GM12878 (cell line): ENCODE measurements at regions not wholly inside any gene's neighbourhood (a gene's known extent, or its start where the extent isn't known, plus 50 kb on each side); places are given as distances from the start of the nearest gene placed in this dataset.

Experiments
- CUX1 ChIP-seq: IDR thresholded peaks from 2 replicates; pipeline ENCODE4 v1.6.1; 2012; ENCODE audit warnings: improper control_type of control experiment, low read depth, low read length; ENCODE audit not compliant: insufficient replicate concordance
- DPF2 ChIP-seq: fragments of 450-650 bp; IDR thresholded peaks from 2 replicates; pipeline ENCODE4 v1.6.1; 2017; ENCODE audit warnings: mild to moderate bottlenecking
- EED ChIP-seq: sonication (generic); IDR thresholded peaks from 2 replicates; pipeline ENCODE4 v1.6.1; 2016; ENCODE audit warnings: antibody characterized with exemption, low read depth
- MTA2 ChIP-seq: fragments of 450-650 bp; IDR thresholded peaks from 2 replicates; pipeline ENCODE4 v1.6.1; 2016; ENCODE audit warnings: low read depth, mild to moderate bottlenecking, moderate library complexity
- PML ChIP-seq: IDR thresholded peaks from 2 replicates; pipeline ENCODE4 v1.6.1; 2012; ENCODE audit warnings: low read length, inconsistent platforms
- TF ChIP-seq, protein P1 (sequence below): fragments of 450-650 bp; IDR thresholded peaks from 2 replicates; pipeline ENCODE4 v1.6.1; 2017; ENCODE audit warnings: borderline replicate concordance

GRCh38 chr6:110545081-110545872 is 68.9 kb upstream of the SLC22A16 start (continued):
- TF ChIP-seq CUX1 (no peak), PML (no peak), DPF2 (no peak), MTA2 (no peak), EED (no peak)
- TF ChIP-seq, protein P1, sequence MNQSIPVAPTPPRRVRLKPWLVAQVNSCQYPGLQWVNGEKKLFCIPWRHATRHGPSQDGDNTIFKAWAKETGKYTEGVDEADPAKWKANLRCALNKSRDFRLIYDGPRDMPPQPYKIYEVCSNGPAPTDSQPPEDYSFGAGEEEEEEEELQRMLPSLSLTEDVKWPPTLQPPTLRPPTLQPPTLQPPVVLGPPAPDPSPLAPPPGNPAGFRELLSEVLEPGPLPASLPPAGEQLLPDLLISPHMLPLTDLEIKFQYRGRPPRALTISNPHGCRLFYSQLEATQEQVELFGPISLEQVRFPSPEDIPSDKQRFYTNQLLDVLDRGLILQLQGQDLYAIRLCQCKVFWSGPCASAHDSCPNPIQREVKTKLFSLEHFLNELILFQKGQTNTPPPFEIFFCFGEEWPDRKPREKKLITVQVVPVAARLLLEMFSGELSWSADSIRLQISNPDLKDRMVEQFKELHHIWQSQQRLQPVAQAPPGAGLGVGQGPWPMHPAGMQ: no peak
